SK-N-SH (cell line): ENCODE measurements at regions not wholly inside any gene's neighbourhood (a gene's known extent, or its start where the extent isn't known, plus 50 kb on each side); places are given as distances from the start of the nearest gene placed in this dataset.

Source experiments
- EZH2phosphoT487 ChIP-seq: fragments of 200-600 bp; sonication (generic); IDR thresholded peaks from 2 replicates; pipeline ENCODE4 v1.6.1; 2017; ENCODE audit warnings: low read depth, mixed run types, mild to moderate bottlenecking, antibody characterized with exemption, moderate library complexity, borderline replicate concordance
- JUND ChIP-seq: IDR thresholded peaks from 2 replicates; pipeline ENCODE4 v1.4.0; 2012
- NFIC ChIP-seq: IDR thresholded peaks from 2 replicates; pipeline ENCODE4 v1.4.0; 2012; ENCODE audit warnings: borderline replicate concordance
- TF ChIP-seq, protein P1 (sequence below): fragments of 200-600 bp; sonication (generic); IDR thresholded peaks from 2 replicates; pipeline ENCODE4 v1.6.1; 2017; ENCODE audit warnings: antibody characterized with exemption, mild to moderate bottlenecking, moderate library complexity

DNA sequence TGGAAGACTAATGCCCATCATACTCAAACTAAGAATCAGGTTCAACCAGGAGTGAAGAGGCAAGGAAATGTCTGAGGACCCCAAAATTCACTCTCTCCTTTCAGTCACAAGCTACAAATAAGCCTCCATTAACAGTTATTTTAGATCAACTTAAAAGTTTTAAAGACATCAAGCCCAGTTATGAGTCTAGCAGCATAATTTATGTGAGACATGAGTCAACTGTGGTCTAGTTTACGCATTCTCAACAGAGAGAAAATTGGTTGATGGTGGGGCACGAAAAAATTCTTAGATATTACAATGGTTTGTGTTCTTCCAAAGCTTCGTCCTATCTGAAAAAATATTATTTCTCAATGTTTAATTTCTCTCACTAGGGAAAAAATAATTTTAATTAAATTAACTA, 204.9 kb upstream of the NT5E start:
- TF ChIP-seq NFIC, result no peak
- no peak for TF ChIP-seq EZH2phosphoT487
- TF ChIP-seq, protein P1, sequence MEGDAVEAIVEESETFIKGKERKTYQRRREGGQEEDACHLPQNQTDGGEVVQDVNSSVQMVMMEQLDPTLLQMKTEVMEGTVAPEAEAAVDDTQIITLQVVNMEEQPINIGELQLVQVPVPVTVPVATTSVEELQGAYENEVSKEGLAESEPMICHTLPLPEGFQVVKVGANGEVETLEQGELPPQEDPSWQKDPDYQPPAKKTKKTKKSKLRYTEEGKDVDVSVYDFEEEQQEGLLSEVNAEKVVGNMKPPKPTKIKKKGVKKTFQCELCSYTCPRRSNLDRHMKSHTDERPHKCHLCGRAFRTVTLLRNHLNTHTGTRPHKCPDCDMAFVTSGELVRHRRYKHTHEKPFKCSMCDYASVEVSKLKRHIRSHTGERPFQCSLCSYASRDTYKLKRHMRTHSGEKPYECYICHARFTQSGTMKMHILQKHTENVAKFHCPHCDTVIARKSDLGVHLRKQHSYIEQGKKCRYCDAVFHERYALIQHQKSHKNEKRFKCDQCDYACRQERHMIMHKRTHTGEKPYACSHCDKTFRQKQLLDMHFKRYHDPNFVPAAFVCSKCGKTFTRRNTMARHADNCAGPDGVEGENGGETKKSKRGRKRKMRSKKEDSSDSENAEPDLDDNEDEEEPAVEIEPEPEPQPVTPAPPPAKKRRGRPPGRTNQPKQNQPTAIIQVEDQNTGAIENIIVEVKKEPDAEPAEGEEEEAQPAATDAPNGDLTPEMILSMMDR, result no peak
- TF ChIP-seq JUND, result no peak
